IMR-90 (cell line): ENCODE measurements at regions not wholly inside any gene's neighbourhood (a gene's known extent, or its start where the extent isn't known, plus 50 kb on each side); places are given as distances from the start of the nearest gene placed in this dataset.

Experiments
- ATAC-seq: fragments of 200-7000 bp; cut with Tn5 transposase; 2 replicates; pipeline ENCODE4 v1.9.1; 2020; ENCODE audit warnings: low read depth, mild to moderate bottlenecking, moderate library complexity
- BruUV-seq: library from RNA; stranded (reverse); fragments of 400-500 nt; replicated peaks from 2 replicates; lab custom pipeline; 2021; lab: Mats Ljungman, UMichigan
- CTCF ChIA-PET: fragments of 300-600 bp; formaldehyde crosslinking; extraction: SDS; loops from one replicate; lab custom pipeline; 2021; ENCODE audit warnings: antibody characterized with exemption; lab: Yijun Ruan, JAX
- POLR2A ChIA-PET: fragments of 300-600 bp; sonication (Branson Sonifier 250); formaldehyde crosslinking; loops from one replicate; lab custom pipeline; 2022; ENCODE audit warnings: antibody characterized with exemption; ENCODE audit not compliant: unreplicated experiment; lab: Charles Lee
- DNase-seq: peaks from one replicate; pipeline ENCODE4 v3.0.0; 2013
- H2AFZ ChIP-seq: replicated peaks from 2 replicates; pipeline ENCODE3; 2013; ENCODE audit warnings: low read length, mild to moderate bottlenecking; ENCODE audit not compliant: poor library complexity
- H2AK5ac ChIP-seq: 2 replicates; pipeline ENCODE4 v1.6.1; 2013; ENCODE audit warnings: low read depth, low read length, inconsistent platforms
- H2AK9ac ChIP-seq: replicated peaks from 2 replicates; pipeline ENCODE3; 2013; ENCODE audit warnings: mild to moderate bottlenecking, low read depth, low read length, moderate library complexity; ENCODE audit not compliant: poor library complexity
- H2BK120ac ChIP-seq: 2 replicates; pipeline ENCODE4 v1.6.1; 2013; ENCODE audit warnings: low read depth, low read length, inconsistent platforms
- H2BK15ac ChIP-seq: 3 replicates; pipeline ENCODE4 v1.6.1; 2013; ENCODE audit warnings: low read depth, low read length, inconsistent platforms
- H2BK20ac ChIP-seq: 2 replicates; pipeline ENCODE4 v1.6.1; 2013; ENCODE audit warnings: low read depth, mild to moderate bottlenecking, inconsistent platforms, low read length, moderate library complexity
- H2BK5ac ChIP-seq: 2 replicates; pipeline ENCODE4 v1.6.1; 2013; ENCODE audit warnings: mild to moderate bottlenecking, low read depth, low read length, inconsistent platforms; ENCODE audit not compliant: poor library complexity, severe bottlenecking
- H3K14ac ChIP-seq: replicated peaks from 2 replicates; pipeline ENCODE4 v1.6.1; 2013; ENCODE audit warnings: low read depth, low read length, inconsistent platforms
- H3K18ac ChIP-seq: 2 replicates; pipeline ENCODE4 v1.6.1; 2013; ENCODE audit warnings: low read depth, low read length, control low read depth
- H3K23ac ChIP-seq: 2 replicates; pipeline ENCODE4 v1.6.1; 2013; ENCODE audit warnings: low read depth, low read length, inconsistent platforms
- H3K27ac ChIP-seq: 2 replicates; pipeline ENCODE4 v1.5.1; 2013; ENCODE audit warnings: mild to moderate bottlenecking, control low read depth, low read length; ENCODE audit not compliant: insufficient read depth
- H3K27me3 ChIP-seq: 2 replicates; pipeline ENCODE4 v1.6.1; 2013; ENCODE audit warnings: low read length; ENCODE audit not compliant: control insufficient read depth, insufficient read depth
- H3K36me3 ChIP-seq: 2 replicates; pipeline ENCODE4 v1.6.1; 2013; ENCODE audit warnings: low read length, mixed read lengths; ENCODE audit not compliant: control insufficient read depth, insufficient read depth
- H3K4ac ChIP-seq: 2 replicates; pipeline ENCODE4 v1.6.1; 2013; ENCODE audit warnings: low read depth, low read length, inconsistent platforms
- H3K4me1 ChIP-seq: 2 replicates; pipeline ENCODE4 v1.6.1; 2013; ENCODE audit warnings: low read length, mixed read lengths; ENCODE audit not compliant: control insufficient read depth, insufficient read depth
- H3K4me2 ChIP-seq: 2 replicates; pipeline ENCODE4 v1.6.1; 2013; ENCODE audit warnings: low read depth, mild to moderate bottlenecking, control low read depth, low read length, moderate library complexity
- H3K4me3 ChIP-seq: 2 replicates; pipeline ENCODE4 v1.5.1; 2013; ENCODE audit warnings: low read depth, mild to moderate bottlenecking, control low read depth, low read length, moderate library complexity; ENCODE audit not compliant: insufficient read depth
- H3K56ac ChIP-seq: 2 replicates; pipeline ENCODE4 v1.6.1; 2013; ENCODE audit warnings: low read length, inconsistent platforms; ENCODE audit not compliant: insufficient read depth; ENCODE audit errors: extremely low read depth
- H3K79me1 ChIP-seq, 2 experiments: 2 replicates each; pipeline ENCODE4 v1.6.1; 2013; ENCODE audit warnings: low read length in 2 of 2, inconsistent platforms in 1 of 2, low read depth in 1 of 2
- H3K9ac ChIP-seq: 2 replicates; pipeline ENCODE4 v1.6.1; 2013; ENCODE audit warnings: low read depth, low read length, control low read depth
- H3K9me1 ChIP-seq: 2 replicates; pipeline ENCODE4 v1.6.1; 2013; ENCODE audit warnings: low read length, inconsistent platforms; ENCODE audit not compliant: insufficient read depth
- H3K9me3 ChIP-seq: 2 replicates; pipeline ENCODE4 v1.6.1; 2013; ENCODE audit warnings: low read length; ENCODE audit not compliant: control insufficient read depth, insufficient read depth
- H4K20me1 ChIP-seq: 2 replicates; pipeline ENCODE4 v1.6.1; 2013; ENCODE audit warnings: low read length, inconsistent platforms; ENCODE audit not compliant: insufficient read depth
- H4K5ac ChIP-seq: 2 replicates; pipeline ENCODE4 v1.6.1; 2013; ENCODE audit warnings: mild to moderate bottlenecking, low read depth, low read length, control low read depth
- H4K8ac ChIP-seq, 2 experiments: 2 replicates each; pipeline ENCODE4 v1.6.1; 2013; ENCODE audit warnings: low read depth in 2 of 2, low read length in 2 of 2, control low read depth in 1 of 2, inconsistent platforms in 1 of 2
- H4K91ac ChIP-seq: 2 replicates; pipeline ENCODE4 v1.6.1; 2013; ENCODE audit warnings: low read depth, low read length, inconsistent platforms; ENCODE audit not compliant: insufficient read depth
- BHLHE40 ChIP-seq: fragments of 150-350 bp; IDR thresholded peaks from 2 replicates; pipeline ENCODE4 v1.6.1; 2016; ENCODE audit warnings: mild to moderate bottlenecking, low read depth, low read length
- CEBPB ChIP-seq: IDR thresholded peaks from 2 replicates; pipeline ENCODE4 v1.6.1; 2012; ENCODE audit warnings: low read depth, low read length, improper control_type of control experiment
- FOS ChIP-seq: fragments of 150-350 bp; IDR thresholded peaks from 2 replicates; pipeline ENCODE4 v1.6.1; 2016; ENCODE audit warnings: low read depth, low read length
- MAFK ChIP-seq: IDR thresholded peaks from 2 replicates; pipeline ENCODE4 v1.6.1; 2012; ENCODE audit warnings: low read depth, low read length, improper control_type of control experiment
- MAZ ChIP-seq: IDR thresholded peaks from 2 replicates; pipeline ENCODE4 v1.6.1; 2012; ENCODE audit warnings: low read depth, mild to moderate bottlenecking, low read length, improper control_type of control experiment, moderate library complexity, borderline replicate concordance
- MXI1 ChIP-seq: IDR thresholded peaks from 2 replicates; pipeline ENCODE4 v1.6.1; 2012; ENCODE audit warnings: low read depth, mild to moderate bottlenecking, low read length, moderate library complexity, borderline replicate concordance
- NFE2L2 ChIP-seq: fragments of 150-350 bp; IDR thresholded peaks from 2 replicates; pipeline ENCODE4 v1.6.1; 2016; ENCODE audit warnings: low read depth, mild to moderate bottlenecking, low read length
- POLR2A ChIP-seq: IDR thresholded peaks from 2 replicates; pipeline ENCODE4 v1.6.1; 2012; ENCODE audit warnings: mild to moderate bottlenecking, low read depth, low read length
- RAD21 ChIP-seq: IDR thresholded peaks from 2 replicates; pipeline ENCODE4 v1.6.1; 2012; ENCODE audit warnings: low read length, improper control_type of control experiment
- RCOR1 ChIP-seq: IDR thresholded peaks from 2 replicates; pipeline ENCODE4 v1.6.1; 2012; ENCODE audit warnings: mild to moderate bottlenecking, low read length, improper control_type of control experiment; ENCODE audit not compliant: insufficient replicate concordance
- RFX5 ChIP-seq: IDR thresholded peaks from 2 replicates; pipeline ENCODE4 v1.8.0; 2012; ENCODE audit warnings: low read depth, mild to moderate bottlenecking, low read length, moderate library complexity
- SMC3 ChIP-seq: fragments of 150-350 bp; IDR thresholded peaks from 2 replicates; pipeline ENCODE4 v1.6.1; 2016; ENCODE audit warnings: low read depth, mild to moderate bottlenecking, antibody characterized with exemption, low read length, moderate library complexity
- WGBS, 2 experiments: methylation state at CpG; one replicate each; pipeline versions ENCODE4 v1.1.5 to v1.1.7; 2013; ENCODE audit warnings: missing lambda C conversion rate in 2 of 2; ENCODE audit not compliant: insufficient read length in 1 of 2; ENCODE audit errors: extremely low coverage in 2 of 2; 5-methylcytosine and 5-hydroxymethylcytosine counted together
- dilution Hi-C: fragments of 300-500 bp; cut with HindIII; formaldehyde crosslinking; loops from one replicate; pipeline ENCODE4 v1.14.3; 2018; ENCODE audit warnings: low sequenced_read_pairs; ENCODE audit not compliant: unreplicated experiment
- in situ Hi-C: fragments of 300-500 bp; cut with MboI; formaldehyde crosslinking; loops from 3 replicates; pipeline ENCODE4 v1.14.3; 2019; ENCODE audit warnings: low sequenced_read_pairs, inconsistent platforms, mixed read lengths
- intact Hi-C: fragments of 100-400 bp; cut with micrococcal nuclease; formaldehyde crosslinking; loops from 2 replicates; pipeline ENCODE4 v1.10.0; 2022
- TF ChIP-seq, protein P1 (sequence below): fragments of 150-350 bp; IDR thresholded peaks from 2 replicates; pipeline ENCODE4 v1.6.1; 2016; ENCODE audit warnings: low read depth, mild to moderate bottlenecking, low read length, moderate library complexity, borderline replicate concordance
- TF ChIP-seq, protein P2 (sequence below): fragments of 150-350 bp; IDR thresholded peaks from 2 replicates; pipeline ENCODE4 v1.6.1; 2017; ENCODE audit warnings: mild to moderate bottlenecking, antibody characterized with exemption, low read length, low read depth

DNA sequence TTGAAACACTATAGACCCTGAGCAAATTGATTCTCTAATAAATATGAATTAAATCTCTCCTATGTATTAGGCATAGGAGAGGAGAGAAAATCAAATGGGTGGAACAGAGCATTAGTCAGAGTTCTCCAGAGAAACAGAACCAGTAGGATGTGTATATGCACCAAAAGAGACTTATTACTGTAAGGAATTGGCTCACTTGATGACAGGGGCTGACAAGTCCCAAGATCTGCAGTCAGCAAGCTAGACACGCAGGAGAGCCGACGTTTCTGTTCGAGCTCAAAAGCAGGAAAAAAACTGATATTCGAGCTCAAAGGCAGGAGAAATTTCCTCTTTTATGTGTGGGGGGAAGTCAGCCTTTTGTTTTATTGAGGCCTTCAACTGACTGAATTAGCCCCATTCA lies 259.2 kb upstream of the KAZN start:
- H2AK9ac ChIP-seq: no peak overlapping the region
- DNase-seq: no peak
- H4K20me1 ChIP-seq: no peaks in the 10 kb centered on the region
- H4K5ac ChIP-seq: no peak overlapping the region
- no peak overlapping the region for H3K27ac ChIP-seq
- H3K4me1 ChIP-seq: no peaks in the 10 kb centered on the region; the same call in 1 of the 2 replicates
- no peak overlapping the region for H2AFZ ChIP-seq
- no peak overlapping the region for H3K56ac ChIP-seq
- H2BK120ac ChIP-seq: no peak overlapping the region
- WGBS, 2 experiments: no CpG with 5 or more reads among the region's 5 CpGs
- CTCF ChIA-PET: no interaction called here
- BruUV-seq: no TSS peak
- H3K9me3 ChIP-seq: peaks cover 2% of the 10 kb centered on the region; the same call in 1 of the 2 replicates
- no peaks in the 10 kb centered on the region for H3K79me1 ChIP-seq
- H3K36me3 ChIP-seq: no peaks in the 10 kb centered on the region
- no peak overlapping the region for H4K91ac ChIP-seq
- no peak overlapping the region for H3K14ac ChIP-seq
- no peak overlapping the region for H3K9ac ChIP-seq
- no peak overlapping the region for H3K23ac ChIP-seq
- intact Hi-C loops (no loop called here), dilution Hi-C loops (no loop called here), in situ Hi-C loops (no loop called here)
- no peak overlapping the region for H4K8ac ChIP-seq
- H3K9me1 ChIP-seq: no peaks in the 10 kb centered on the region
- H3K18ac ChIP-seq: no peak overlapping the region
- H3K27me3 ChIP-seq: no peaks in the 10 kb centered on the region
- H3K4me2 ChIP-seq: no peak overlapping the region
- TF ChIP-seq, protein P1, sequence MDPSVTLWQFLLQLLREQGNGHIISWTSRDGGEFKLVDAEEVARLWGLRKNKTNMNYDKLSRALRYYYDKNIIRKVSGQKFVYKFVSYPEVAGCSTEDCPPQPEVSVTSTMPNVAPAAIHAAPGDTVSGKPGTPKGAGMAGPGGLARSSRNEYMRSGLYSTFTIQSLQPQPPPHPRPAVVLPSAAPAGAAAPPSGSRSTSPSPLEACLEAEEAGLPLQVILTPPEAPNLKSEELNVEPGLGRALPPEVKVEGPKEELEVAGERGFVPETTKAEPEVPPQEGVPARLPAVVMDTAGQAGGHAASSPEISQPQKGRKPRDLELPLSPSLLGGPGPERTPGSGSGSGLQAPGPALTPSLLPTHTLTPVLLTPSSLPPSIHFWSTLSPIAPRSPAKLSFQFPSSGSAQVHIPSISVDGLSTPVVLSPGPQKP: no peak
- no peak for TF ChIP-seq BHLHE40
- no peak for TF ChIP-seq MXI1
- TF ChIP-seq, protein P2, sequence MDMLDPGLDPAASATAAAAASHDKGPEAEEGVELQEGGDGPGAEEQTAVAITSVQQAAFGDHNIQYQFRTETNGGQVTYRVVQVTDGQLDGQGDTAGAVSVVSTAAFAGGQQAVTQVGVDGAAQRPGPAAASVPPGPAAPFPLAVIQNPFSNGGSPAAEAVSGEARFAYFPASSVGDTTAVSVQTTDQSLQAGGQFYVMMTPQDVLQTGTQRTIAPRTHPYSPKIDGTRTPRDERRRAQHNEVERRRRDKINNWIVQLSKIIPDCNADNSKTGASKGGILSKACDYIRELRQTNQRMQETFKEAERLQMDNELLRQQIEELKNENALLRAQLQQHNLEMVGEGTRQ: no peak
- no peak for TF ChIP-seq FOS
- no peak for TF ChIP-seq NFE2L2
- TF ChIP-seq RFX5: no peak
- no peak for TF ChIP-seq POLR2A
- no peak for TF ChIP-seq CEBPB
- TF ChIP-seq RAD21: no peak
- no peak for TF ChIP-seq SMC3
- no peak for TF ChIP-seq MAZ
- no peak for TF ChIP-seq RCOR1
- TF ChIP-seq MAFK: no peak
- no peak overlapping the region for H2BK5ac ChIP-seq
- POLR2A ChIA-PET: no interaction called here
- H2AK5ac ChIP-seq: no peak overlapping the region
- no peak for ATAC-seq
- no peak overlapping the region for H2BK15ac ChIP-seq
- H2BK20ac ChIP-seq: no peak overlapping the region
- no peak overlapping the region for H3K4ac ChIP-seq
- H3K4me3 ChIP-seq: no peak overlapping the region
